Neural cell (in vitro differentiated cells): ENCODE measurements at regions not wholly inside any gene's neighbourhood (a gene's known extent, or its start where the extent isn't known, plus 50 kb on each side); places are given as distances from the start of the nearest gene placed in this dataset.
"Not testable (repeated sequence)": the region's sequence is repeated elsewhere in the genome, so short reads cannot be mapped to it uniquely, and the experiment has no call there.

Source experiments
- H2AFZ ChIP-seq: fragments of 200-600, 300-800 bp; sonication (generic), shearing (Covaris generic); 2 replicates; pipeline ENCODE4 v1.6.0; 2014; ENCODE audit warnings: low read depth, mild to moderate bottlenecking, antibody characterized with exemption, low read length, moderate library complexity
- H3F3A ChIP-seq: fragments of 200-600 bp; shearing (Covaris generic); 2 replicates; pipeline ENCODE4 v1.6.1; 2016; ENCODE audit warnings: mild to moderate bottlenecking, moderate library complexity, mixed read lengths, antibody characterized with exemption, low read length; ENCODE audit not compliant: insufficient read depth, poor library complexity, severe bottlenecking
- H3K27ac ChIP-seq: fragments of 200-600, 300-800 bp; sonication (generic), shearing (Covaris generic); 2 replicates; pipeline ENCODE4 v1.5.1; 2014; ENCODE audit warnings: mild to moderate bottlenecking, low read length, moderate library complexity
- H3K27me3 ChIP-seq: fragments of 300-800, 200-600 bp; sonication (generic), shearing (Covaris generic); 2 replicates; pipeline ENCODE4 v1.6.0; 2014; ENCODE audit warnings: mild to moderate bottlenecking, low read depth, low read length, moderate library complexity; ENCODE audit not compliant: insufficient read depth
- H3K36me3 ChIP-seq: fragments of 300-800, 200-600 bp; sonication (generic), shearing (Covaris generic); 2 replicates; pipeline ENCODE4 v1.5.1; 2014; ENCODE audit warnings: mild to moderate bottlenecking, antibody characterized with exemption, low read length, moderate library complexity; ENCODE audit not compliant: insufficient read depth
- H3K4me2 ChIP-seq: fragments of 300-800, 200-600 bp; sonication (generic), shearing (Covaris generic); 2 replicates; pipeline ENCODE4 v1.6.0; 2014; ENCODE audit warnings: mild to moderate bottlenecking, low read length
- H3K4me3 ChIP-seq: fragments of 300-800, 200-600 bp; sonication (generic), shearing (Covaris generic); 2 replicates; pipeline ENCODE4 v1.5.1; 2014; ENCODE audit warnings: mild to moderate bottlenecking, low read length, moderate library complexity
- H3K79me2 ChIP-seq: fragments of 200-600 bp; shearing (Covaris generic); replicated peaks from 2 replicates; pipeline ENCODE4 v1.6.0; 2014; ENCODE audit warnings: mild to moderate bottlenecking, low read length, moderate library complexity; ENCODE audit not compliant: insufficient read depth
- H3K9ac ChIP-seq: fragments of 300-800, 200-600 bp; sonication (generic), shearing (Covaris generic); 2 replicates; pipeline ENCODE4 v1.6.1; 2016; ENCODE audit warnings: mild to moderate bottlenecking, low read length, mixed read lengths
- H3K9me2 ChIP-seq: fragments of 200-600 bp; shearing (Covaris generic); 2 replicates; pipeline ENCODE4 v1.6.1; 2016; ENCODE audit warnings: mild to moderate bottlenecking, low read length, mixed read lengths; ENCODE audit not compliant: insufficient read depth
- H3K9me3 ChIP-seq: fragments of 200-600, 300-800 bp; sonication (generic), shearing (Covaris generic); 2 replicates; pipeline ENCODE4 v1.6.1; 2016; ENCODE audit warnings: mild to moderate bottlenecking, mixed run types, low read length, moderate library complexity, mixed read lengths
- H4K20me1 ChIP-seq: fragments of 200-600 bp; shearing (Covaris generic); 2 replicates; pipeline ENCODE4 v1.6.1; 2016; ENCODE audit warnings: mild to moderate bottlenecking, mixed run types; ENCODE audit not compliant: insufficient read depth
- EP300 ChIP-seq: fragments of 450-650 bp; conservative IDR thresholded peaks from 2 replicates; pipeline ENCODE4 v1.6.1; 2014; ENCODE audit warnings: antibody characterized with exemption, mild to moderate bottlenecking, moderate library complexity; ENCODE audit not compliant: poor library complexity, severe bottlenecking
- EZH2 ChIP-seq: fragments of 200-600, 300-800 bp; shearing (Covaris generic), sonication (generic); IDR thresholded peaks from 2 replicates; pipeline ENCODE4 v1.6.1; 2014; ENCODE audit warnings: antibody characterized with exemption, low read length, borderline replicate concordance, mild to moderate bottlenecking; ENCODE audit not compliant: insufficient read depth, poor library complexity, severe bottlenecking
- MXI1 ChIP-seq: fragments of 450-650 bp; conservative IDR thresholded peaks from 2 replicates; pipeline ENCODE4 v1.6.1; 2014; ENCODE audit warnings: antibody characterized with exemption, mild to moderate bottlenecking; ENCODE audit not compliant: poor library complexity, severe bottlenecking
- POLR2AphosphoS5 ChIP-seq: IDR thresholded peaks from 2 replicates; pipeline ENCODE4 v1.6.1; 2012
- RAD21 ChIP-seq: fragments of 450-650 bp; conservative IDR thresholded peaks from 2 replicates; pipeline ENCODE4 v1.6.1; 2014; ENCODE audit warnings: antibody characterized with exemption, mild to moderate bottlenecking, moderate library complexity
- SMC3 ChIP-seq: fragments of 450-650 bp; conservative IDR thresholded peaks from 2 replicates; pipeline ENCODE4 v1.6.1; 2014; ENCODE audit warnings: antibody characterized with exemption, mild to moderate bottlenecking, moderate library complexity; ENCODE audit not compliant: poor library complexity
- TAF1 ChIP-seq: IDR thresholded peaks from 2 replicates; pipeline ENCODE4 v1.6.1; 2012; ENCODE audit warnings: low read depth
- TF ChIP-seq, protein P1 (sequence below): IDR thresholded peaks from 2 replicates; pipeline ENCODE4 v1.6.1; 2012; ENCODE audit warnings: borderline replicate concordance
- TF ChIP-seq, protein P2 (sequence below): fragments of 450-650 bp; IDR thresholded peaks from 2 replicates; pipeline ENCODE4 v1.5.1; 2014; ENCODE audit warnings: antibody characterized with exemption, mild to moderate bottlenecking, moderate library complexity; ENCODE audit not compliant: poor library complexity, severe bottlenecking

DNA sequence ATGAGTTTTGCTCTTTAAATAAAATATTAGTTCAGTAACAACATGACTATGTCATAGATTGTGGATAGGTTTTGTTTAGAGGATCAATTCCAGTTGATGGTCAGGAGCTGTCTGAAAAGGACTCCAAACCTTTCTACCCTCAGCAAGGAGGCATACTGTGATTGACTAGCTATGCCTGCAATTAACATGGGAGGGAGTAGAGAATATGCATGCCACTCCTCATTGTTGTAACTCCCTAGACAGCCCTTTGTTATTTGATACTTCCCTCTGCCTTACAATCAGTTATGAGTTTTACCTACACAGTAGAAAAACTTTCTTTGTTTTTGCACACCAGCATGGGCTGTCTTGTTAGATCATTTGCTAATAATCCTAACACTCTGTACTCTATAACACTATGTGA lies 1418.5 kb downstream of the KHDRBS2 start:
- Histone ChIP-seq H3F3A (no peaks in the 10 kb centered on the region), H3K36me3 (no peaks in the 10 kb centered on the region), H3K9ac (no peak overlapping the region), H3K4me3 (no peak overlapping the region), H4K20me1 (no peaks in the 10 kb centered on the region), H2AFZ (no peak overlapping the region), H3K79me2 (no peaks in the 10 kb centered on the region), H3K27me3 (no peaks in the 10 kb centered on the region), H3K9me2 (no peaks in the 10 kb centered on the region), H3K9me3 (no peaks in the 10 kb centered on the region), H3K27ac (no peak overlapping the region), H3K4me2 (no peak overlapping the region)
- TF ChIP-seq MXI1 (no peak), EZH2 (no peak), POLR2AphosphoS5 (no peak), RAD21 (no peak), SMC3 (no peak), EP300 (no peak), TAF1 (no peak)
- TF ChIP-seq, protein P1, sequence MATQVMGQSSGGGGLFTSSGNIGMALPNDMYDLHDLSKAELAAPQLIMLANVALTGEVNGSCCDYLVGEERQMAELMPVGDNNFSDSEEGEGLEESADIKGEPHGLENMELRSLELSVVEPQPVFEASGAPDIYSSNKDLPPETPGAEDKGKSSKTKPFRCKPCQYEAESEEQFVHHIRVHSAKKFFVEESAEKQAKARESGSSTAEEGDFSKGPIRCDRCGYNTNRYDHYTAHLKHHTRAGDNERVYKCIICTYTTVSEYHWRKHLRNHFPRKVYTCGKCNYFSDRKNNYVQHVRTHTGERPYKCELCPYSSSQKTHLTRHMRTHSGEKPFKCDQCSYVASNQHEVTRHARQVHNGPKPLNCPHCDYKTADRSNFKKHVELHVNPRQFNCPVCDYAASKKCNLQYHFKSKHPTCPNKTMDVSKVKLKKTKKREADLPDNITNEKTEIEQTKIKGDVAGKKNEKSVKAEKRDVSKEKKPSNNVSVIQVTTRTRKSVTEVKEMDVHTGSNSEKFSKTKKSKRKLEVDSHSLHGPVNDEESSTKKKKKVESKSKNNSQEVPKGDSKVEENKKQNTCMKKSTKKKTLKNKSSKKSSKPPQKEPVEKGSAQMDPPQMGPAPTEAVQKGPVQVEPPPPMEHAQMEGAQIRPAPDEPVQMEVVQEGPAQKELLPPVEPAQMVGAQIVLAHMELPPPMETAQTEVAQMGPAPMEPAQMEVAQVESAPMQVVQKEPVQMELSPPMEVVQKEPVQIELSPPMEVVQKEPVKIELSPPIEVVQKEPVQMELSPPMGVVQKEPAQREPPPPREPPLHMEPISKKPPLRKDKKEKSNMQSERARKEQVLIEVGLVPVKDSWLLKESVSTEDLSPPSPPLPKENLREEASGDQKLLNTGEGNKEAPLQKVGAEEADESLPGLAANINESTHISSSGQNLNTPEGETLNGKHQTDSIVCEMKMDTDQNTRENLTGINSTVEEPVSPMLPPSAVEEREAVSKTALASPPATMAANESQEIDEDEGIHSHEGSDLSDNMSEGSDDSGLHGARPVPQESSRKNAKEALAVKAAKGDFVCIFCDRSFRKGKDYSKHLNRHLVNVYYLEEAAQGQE, result no peak
- TF ChIP-seq, protein P2, sequence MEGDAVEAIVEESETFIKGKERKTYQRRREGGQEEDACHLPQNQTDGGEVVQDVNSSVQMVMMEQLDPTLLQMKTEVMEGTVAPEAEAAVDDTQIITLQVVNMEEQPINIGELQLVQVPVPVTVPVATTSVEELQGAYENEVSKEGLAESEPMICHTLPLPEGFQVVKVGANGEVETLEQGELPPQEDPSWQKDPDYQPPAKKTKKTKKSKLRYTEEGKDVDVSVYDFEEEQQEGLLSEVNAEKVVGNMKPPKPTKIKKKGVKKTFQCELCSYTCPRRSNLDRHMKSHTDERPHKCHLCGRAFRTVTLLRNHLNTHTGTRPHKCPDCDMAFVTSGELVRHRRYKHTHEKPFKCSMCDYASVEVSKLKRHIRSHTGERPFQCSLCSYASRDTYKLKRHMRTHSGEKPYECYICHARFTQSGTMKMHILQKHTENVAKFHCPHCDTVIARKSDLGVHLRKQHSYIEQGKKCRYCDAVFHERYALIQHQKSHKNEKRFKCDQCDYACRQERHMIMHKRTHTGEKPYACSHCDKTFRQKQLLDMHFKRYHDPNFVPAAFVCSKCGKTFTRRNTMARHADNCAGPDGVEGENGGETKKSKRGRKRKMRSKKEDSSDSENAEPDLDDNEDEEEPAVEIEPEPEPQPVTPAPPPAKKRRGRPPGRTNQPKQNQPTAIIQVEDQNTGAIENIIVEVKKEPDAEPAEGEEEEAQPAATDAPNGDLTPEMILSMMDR, result no peak

DNA sequence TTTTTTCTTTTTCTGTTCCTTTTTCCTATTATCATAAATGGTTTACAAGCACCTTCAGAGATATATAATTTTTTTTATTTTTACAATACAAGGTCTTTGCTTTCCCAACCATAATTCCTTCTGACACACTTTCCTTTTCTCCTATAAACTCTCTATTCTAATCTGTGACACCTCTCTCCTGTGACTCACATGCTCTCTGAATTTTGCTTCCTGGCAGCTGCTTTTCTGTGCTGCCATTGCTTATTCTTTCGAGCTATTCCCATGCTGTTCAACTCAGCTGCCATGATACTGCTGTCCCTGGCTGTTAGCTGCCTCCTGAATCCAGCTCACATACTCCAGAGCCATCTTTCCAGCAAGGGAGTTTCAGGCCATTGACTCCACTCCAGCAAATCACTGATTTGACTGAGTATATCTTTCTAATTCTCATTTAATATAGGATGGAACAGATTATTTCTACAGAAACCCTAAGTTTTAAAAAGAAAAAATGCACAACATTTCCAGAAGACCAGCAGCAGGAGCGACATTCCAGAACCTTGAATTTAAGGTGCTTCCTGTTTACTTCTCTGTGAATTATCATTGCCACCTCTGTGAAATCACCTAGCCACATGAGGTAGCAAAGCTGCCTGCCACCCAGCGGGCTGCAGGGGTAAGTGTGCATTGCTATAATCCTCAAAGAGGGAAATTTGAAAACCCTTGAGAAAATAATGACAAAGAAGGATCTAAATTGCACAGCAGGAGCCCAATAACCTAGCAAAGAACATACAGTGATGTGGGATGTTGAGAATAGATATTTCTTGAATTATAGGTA lies 1442.6 kb downstream of the KHDRBS2 start:
- not testable (repeated sequence) for H3K4me3 ChIP-seq, H4K20me1 ChIP-seq, H3K9ac ChIP-seq, H3K79me2 ChIP-seq, H3K27ac ChIP-seq, H3K9me2 ChIP-seq, H3F3A ChIP-seq, H2AFZ ChIP-seq, H3K27me3 ChIP-seq, H3K36me3 ChIP-seq, H3K4me2 ChIP-seq, H3K9me3 ChIP-seq
- TF ChIP-seq, protein P2, result peak; percentile 25

DNA sequence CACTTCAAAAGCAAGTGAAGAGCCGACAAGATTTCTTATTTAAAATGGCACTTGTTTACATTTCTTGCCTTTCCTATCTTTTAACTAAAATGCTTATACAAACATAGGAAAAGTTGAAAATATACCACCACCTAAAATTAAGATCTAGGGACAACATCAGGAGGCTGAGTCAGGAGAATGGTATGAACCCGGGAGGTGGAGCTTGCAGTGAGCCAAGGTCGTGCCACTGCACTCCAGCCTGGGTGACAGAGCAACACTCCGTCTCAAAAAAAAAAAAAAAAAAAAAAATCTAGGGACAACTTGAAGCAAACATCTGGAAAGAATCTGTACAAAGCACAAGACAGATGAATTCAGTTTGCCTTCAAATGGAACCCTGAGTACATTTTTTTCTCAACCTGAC lies 1455.3 kb downstream of the KHDRBS2 start:
- H3K4me2 ChIP-seq, H3K79me2 ChIP-seq, H3K27ac ChIP-seq, H3F3A ChIP-seq, H3K27me3 ChIP-seq, H3K9me3 ChIP-seq, H3K9ac ChIP-seq, H2AFZ ChIP-seq, H3K9me2 ChIP-seq, H3K4me3 ChIP-seq, H3K36me3 ChIP-seq, H4K20me1 ChIP-seq: not testable (repeated sequence)

DNA sequence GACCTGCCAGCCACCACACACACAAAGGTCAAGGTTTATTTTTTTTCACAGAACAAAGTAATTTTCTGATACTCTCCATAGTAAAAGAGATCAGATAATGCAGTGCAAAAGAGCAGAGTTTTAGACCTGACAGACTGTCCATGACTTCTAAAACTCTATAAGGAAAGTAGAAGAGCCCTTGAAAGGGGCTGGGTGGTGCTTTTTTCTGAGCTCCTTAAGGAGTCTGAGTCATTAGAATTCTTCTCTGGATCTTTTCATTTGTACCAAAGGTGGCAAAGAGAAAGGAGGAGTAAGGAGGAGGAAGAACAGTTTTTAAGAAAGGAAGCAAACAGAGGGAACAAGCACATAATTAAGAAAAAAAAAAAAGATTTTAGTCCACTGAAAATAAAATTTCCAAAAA lies 1463.4 kb downstream of the KHDRBS2 start:
- H3K27ac ChIP-seq, H2AFZ ChIP-seq, H3K27me3 ChIP-seq, H4K20me1 ChIP-seq, H3K9ac ChIP-seq, H3K79me2 ChIP-seq, H3K9me2 ChIP-seq, H3K4me3 ChIP-seq, H3K4me2 ChIP-seq, H3K36me3 ChIP-seq, H3F3A ChIP-seq, H3K9me3 ChIP-seq: not testable (repeated sequence)
